Fibroblast of mammary gland (primary cell): ENCODE measurements at regions not wholly inside any gene's neighbourhood (a gene's known extent, or its start where the extent isn't known, plus 50 kb on each side); places are given as distances from the start of the nearest gene placed in this dataset.

Source experiments
- DNase-seq: peaks from one replicate; pipeline ENCODE4 v3.0.0-alpha.2; 2010; ENCODE audit warnings: low read depth
- H3K4me3 ChIP-seq: 2 replicates; pipeline ENCODE4 v1.5.1; 2011; ENCODE audit warnings: low read depth, mild to moderate bottlenecking, low read length, moderate library complexity; ENCODE audit not compliant: control insufficient read depth
- TF ChIP-seq, protein P1 (sequence below): conservative IDR thresholded peaks from 2 replicates; pipeline ENCODE4 v1.5.1; 2011; ENCODE audit warnings: low read depth, low read length, inconsistent platforms; ENCODE audit not compliant: control insufficient read depth, insufficient read depth

DNA sequence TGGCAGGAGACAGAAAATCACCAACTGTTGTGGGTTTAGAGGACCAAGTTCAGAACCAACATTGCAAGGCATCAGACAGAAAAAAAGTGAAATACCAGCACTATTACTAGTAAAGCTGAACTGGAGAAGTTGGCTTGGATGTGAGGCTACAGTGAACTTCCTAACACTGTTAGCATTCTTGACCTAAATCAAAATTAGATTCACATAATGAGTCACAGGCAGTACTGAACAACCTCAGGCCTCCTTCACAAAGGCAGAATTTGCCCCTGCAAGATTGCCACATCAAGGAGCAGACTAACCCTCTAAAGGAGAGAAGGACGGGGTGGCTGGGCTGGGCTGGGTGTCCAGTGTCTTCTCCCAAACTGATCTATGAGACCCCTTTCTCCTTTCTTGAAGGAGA is 539.7 kb downstream of the SNAPC1 start:
- no peak overlapping the region for H3K4me3 ChIP-seq
- TF ChIP-seq, protein P1, sequence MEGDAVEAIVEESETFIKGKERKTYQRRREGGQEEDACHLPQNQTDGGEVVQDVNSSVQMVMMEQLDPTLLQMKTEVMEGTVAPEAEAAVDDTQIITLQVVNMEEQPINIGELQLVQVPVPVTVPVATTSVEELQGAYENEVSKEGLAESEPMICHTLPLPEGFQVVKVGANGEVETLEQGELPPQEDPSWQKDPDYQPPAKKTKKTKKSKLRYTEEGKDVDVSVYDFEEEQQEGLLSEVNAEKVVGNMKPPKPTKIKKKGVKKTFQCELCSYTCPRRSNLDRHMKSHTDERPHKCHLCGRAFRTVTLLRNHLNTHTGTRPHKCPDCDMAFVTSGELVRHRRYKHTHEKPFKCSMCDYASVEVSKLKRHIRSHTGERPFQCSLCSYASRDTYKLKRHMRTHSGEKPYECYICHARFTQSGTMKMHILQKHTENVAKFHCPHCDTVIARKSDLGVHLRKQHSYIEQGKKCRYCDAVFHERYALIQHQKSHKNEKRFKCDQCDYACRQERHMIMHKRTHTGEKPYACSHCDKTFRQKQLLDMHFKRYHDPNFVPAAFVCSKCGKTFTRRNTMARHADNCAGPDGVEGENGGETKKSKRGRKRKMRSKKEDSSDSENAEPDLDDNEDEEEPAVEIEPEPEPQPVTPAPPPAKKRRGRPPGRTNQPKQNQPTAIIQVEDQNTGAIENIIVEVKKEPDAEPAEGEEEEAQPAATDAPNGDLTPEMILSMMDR = no peak
- DNase-seq = peak; percentile 0

DNA sequence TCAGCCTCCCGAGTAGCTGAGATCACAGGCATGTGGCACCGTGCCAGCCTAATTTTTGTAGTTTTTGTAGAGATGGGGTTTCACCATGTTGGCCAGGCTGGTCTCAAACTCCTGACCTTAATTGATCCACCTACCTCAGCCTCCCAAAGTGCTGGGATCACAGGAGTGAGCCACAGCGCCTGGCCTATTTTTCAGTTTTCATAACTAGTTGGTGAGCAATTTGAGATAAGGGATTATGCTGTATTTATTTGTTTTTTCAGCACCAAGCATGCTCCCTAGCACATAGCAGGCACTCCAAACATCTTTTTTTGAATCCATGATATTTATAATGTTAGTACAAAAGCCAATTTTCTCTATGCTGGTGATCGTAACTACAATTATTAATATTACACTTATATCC is 541.2 kb downstream of the SNAPC1 start:
- H3K4me3 ChIP-seq = no peak overlapping the region
- TF ChIP-seq, protein P1 = no peak
- DNase-seq = no peak

DNA sequence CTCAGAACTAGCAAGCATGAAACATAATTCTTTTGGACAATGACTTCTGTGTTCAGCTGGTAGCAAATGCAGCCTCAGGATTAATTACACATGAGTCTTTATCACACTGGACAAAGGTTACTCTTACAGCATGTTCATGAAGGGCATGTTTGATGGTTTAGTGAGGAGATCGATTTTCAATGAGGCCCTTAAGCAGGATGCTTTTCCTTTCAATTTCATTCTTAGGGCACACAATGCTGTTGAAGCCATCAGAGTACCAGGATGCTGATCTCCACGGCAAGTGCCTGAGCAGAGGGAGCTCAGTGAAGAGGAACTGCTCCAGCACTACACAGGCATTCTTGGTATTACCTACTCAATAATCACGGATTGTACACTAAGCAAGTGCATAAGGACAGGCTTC is 542.0 kb downstream of the SNAPC1 start:
- DNase-seq = no peak
- TF ChIP-seq, protein P1 = no peak
- no peak overlapping the region for H3K4me3 ChIP-seq

DNA sequence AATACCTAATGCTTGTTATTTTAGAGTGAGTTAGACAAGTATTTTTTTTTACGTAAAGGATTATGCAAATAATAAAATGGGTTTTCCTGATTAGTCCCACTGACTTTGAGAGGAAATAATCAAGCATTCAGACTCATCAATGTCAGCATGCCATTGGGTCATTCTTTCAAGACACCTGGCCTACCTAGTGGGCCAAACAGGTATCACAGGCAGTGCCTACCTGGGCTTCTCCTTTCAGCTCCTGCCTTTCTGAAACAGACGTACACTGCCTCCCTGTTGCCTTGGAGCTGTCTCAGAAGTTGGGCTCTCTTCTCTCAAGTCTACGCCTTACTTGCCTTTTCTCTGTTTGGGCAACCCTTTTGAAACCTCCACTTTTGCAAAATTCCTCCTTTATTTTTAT is 545.6 kb downstream of the SNAPC1 start:
- DNase-seq = no peak
- TF ChIP-seq, protein P1 = no peak
- no peak overlapping the region for H3K4me3 ChIP-seq

DNA sequence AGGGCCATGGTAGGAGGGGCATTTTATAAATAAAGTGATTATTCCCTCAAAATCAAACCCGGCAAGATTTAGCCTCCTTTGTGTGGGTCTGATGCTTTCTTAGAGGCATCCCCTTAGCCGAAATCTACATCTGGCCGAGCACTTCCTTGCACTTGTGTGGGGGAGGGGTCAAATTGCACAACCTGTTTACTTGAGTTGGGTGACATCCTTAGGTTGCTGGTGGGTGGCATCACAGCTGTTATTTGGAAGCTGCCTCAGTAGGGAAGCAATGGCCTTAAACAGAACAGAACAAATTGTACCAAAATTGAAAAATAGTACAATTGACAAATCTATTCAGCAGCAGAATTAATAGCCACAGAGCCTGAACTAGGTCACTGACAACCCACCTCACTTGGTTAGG is 546.1 kb downstream of the SNAPC1 start:
- H3K4me3 ChIP-seq = no peak overlapping the region
- TF ChIP-seq, protein P1 = no peak

DNA sequence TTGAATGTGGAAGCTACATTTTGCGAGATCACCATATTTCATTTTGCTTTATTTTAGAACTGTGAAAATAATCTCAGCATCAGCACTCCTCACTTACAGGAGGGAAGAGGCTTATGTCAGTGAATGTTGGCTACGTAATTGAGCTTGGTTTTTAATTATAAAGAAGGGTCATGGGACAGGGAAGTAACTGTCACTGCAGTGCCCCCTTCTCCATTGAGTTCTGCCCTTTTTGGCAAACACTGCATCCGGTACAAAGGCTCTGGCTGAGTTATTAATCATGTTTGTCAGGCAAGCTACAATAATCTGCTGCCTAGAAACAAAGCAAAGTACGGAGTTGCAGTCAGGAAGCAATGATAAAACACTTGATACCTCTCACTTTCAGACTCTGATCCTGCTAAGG is 546.7 kb downstream of the SNAPC1 start:
- no peak overlapping the region for H3K4me3 ChIP-seq
- TF ChIP-seq, protein P1 = no peak
- DNase-seq = no peak

More for the DNA sequence above, 546.1 kb downstream of the SNAPC1 start:
- no peak for DNase-seq

DNA sequence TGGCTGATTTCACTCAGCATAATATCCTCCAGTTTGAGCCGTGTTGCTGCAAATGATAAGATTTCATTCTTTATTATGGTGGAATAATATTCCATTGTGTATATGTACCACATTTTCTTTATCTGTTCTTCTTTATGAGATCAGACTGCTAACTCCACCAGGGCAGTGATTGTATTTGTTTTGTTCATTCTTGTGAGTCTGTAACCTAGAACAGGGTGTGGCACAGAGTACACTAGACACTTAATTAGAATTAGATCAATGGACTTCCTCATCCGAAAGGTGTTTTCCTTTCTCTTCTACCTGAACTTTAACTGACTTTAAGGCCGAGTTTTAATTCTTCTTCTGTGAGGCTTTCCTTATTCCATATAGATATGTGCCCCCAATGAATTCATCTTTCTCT is 551.0 kb downstream of the SNAPC1 start:
- DNase-seq = no peak
- TF ChIP-seq, protein P1 = no peak
- H3K4me3 ChIP-seq = no peak overlapping the region
